Mesodermal cell (in vitro differentiated cells): ENCODE measurements at regions not wholly inside any gene's neighbourhood (a gene's known extent, or its start where the extent isn't known, plus 50 kb on each side); places are given as distances from the start of the nearest gene placed in this dataset.

Experiments
- H3K27ac ChIP-seq: 2 replicates; pipeline ENCODE4 v1.7.0; 2013; ENCODE audit warnings: mild to moderate bottlenecking, low read depth, low read length, moderate library complexity; ENCODE audit not compliant: severe bottlenecking
- H3K36me3 ChIP-seq: 2 replicates; pipeline ENCODE4 v1.7.1; 2013; ENCODE audit warnings: mild to moderate bottlenecking, low read length, moderate library complexity; ENCODE audit not compliant: control insufficient read depth, insufficient read depth
- H3K4me1 ChIP-seq: one replicate; pipeline ENCODE4 v1.7.1; 2013; ENCODE audit warnings: mild to moderate bottlenecking, low read length; ENCODE audit not compliant: insufficient read depth, control insufficient read depth, poor library complexity, severe bottlenecking
- H3K4me3 ChIP-seq: 2 replicates; pipeline ENCODE4 v1.7.0; 2013; ENCODE audit warnings: low read length, control low read depth, mild to moderate bottlenecking; ENCODE audit not compliant: insufficient read depth, poor library complexity, severe bottlenecking; ENCODE audit errors: extremely low read depth
- H3K9me3 ChIP-seq: 2 replicates; pipeline ENCODE4 v1.7.1; 2013; ENCODE audit warnings: mild to moderate bottlenecking, low read length, moderate library complexity; ENCODE audit not compliant: control insufficient read depth
- WGBS, 2 experiments: methylation state at CpG; one replicate each; pipeline ENCODE4 v1.1.5; 2013; ENCODE audit warnings: missing lambda C conversion rate in 2 of 2; ENCODE audit not compliant: insufficient coverage in 2 of 2; 5-methylcytosine and 5-hydroxymethylcytosine counted together

GRCh38 chrX:45309801-45310200 is 109.1 kb upstream of the DIPK2B start:
- Histone ChIP-seq H3K36me3 (no peaks in the 10 kb centered on the region), H3K9me3 (no peaks in the 10 kb centered on the region), H3K4me1 (no peaks in the 10 kb centered on the region), H3K27ac (no peak overlapping the region), H3K4me3 (no peak overlapping the region)
- WGBS, 2 experiments, result no CpG with 5 or more reads among the region's 1 CpG

GRCh38 chrX:45309096-45309495 is 108.4 kb upstream of the DIPK2B start:
- Histone ChIP-seq H3K4me3 (no peak overlapping the region), H3K27ac (no peak overlapping the region), H3K9me3 (no peaks in the 10 kb centered on the region), H3K4me1 (no peaks in the 10 kb centered on the region), H3K36me3 (no peaks in the 10 kb centered on the region)
- no CpG with 5 or more reads among the region's 4 CpGs for WGBS, 2 experiments

DNA sequence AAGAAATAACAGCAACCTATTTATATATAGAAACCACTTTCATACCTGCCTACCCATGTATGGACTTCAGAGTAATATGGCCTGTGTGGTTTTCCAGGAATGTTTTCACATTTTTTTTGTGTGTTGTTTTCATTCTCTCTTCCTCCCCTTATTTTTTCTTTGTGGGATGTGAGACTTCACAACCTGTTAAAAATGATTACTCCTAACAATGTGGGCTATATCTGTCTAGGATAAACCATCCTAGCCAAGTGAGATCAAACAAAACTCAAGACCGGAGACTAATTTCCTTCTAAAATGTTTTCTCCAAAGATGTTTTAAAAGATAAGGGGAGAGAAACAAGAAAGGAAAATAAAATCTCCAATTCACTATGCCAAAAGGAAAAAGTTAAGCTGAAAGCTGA is 106.1 kb upstream of the DIPK2B start:
- H3K4me1 ChIP-seq, result no peaks in the 10 kb centered on the region
- H3K9me3 ChIP-seq, result no peaks in the 10 kb centered on the region
- H3K27ac ChIP-seq, result no peak overlapping the region
- H3K4me3 ChIP-seq, result no peak overlapping the region
- H3K36me3 ChIP-seq, result no peaks in the 10 kb centered on the region
- WGBS, 2 experiments, result no CpG with 5 or more reads among the region's 1 CpG

GRCh38 chrX:45300638-45301037 is 100.0 kb upstream of the DIPK2B start:
- Histone ChIP-seq H3K4me1 (no peaks in the 10 kb centered on the region), H3K4me3 (no peak overlapping the region), H3K36me3 (no peaks in the 10 kb centered on the region), H3K9me3 (no peaks in the 10 kb centered on the region), H3K27ac (no peak overlapping the region)
- 100% methylated on average over 1 of the region's 2 CpGs for WGBS, 2 experiments

GRCh38 chrX:45295259-45295986 is 94.7 kb upstream of the DIPK2B start:
- Histone ChIP-seq H3K4me1 (no peaks in the 10 kb centered on the region), H3K27ac (no peak overlapping the region), H3K36me3 (no peaks in the 10 kb centered on the region), H3K9me3 (no peaks in the 10 kb centered on the region), H3K4me3 (no peak overlapping the region)
- no CpG with 5 or more reads among the region's 3 CpGs for WGBS, 2 experiments

DNA sequence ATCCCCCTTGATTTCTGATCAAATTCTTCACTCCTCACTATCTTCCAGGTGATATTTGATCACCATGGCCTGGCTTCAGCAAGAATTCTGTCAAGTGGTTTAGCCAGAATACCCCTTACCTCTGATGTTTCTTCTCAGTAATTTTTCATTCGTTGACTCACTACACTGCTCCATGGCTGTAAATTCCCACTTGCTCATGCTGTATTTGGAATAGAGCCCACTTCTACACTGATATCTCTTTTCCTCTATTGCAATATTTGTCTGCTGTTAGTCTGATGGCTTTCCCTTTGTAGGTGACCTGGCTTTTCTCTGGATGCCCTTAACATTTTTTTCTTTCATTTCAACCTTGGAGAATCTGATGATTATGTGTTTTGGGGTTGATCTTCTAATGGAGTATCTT is 73.9 kb upstream of the DIPK2B start:
- no CpG with 5 or more reads among the region's 1 CpG for WGBS, 2 experiments
- no peaks in the 10 kb centered on the region for H3K4me1 ChIP-seq
- H3K4me3 ChIP-seq, result no peak overlapping the region
- no peak overlapping the region for H3K27ac ChIP-seq
- no peaks in the 10 kb centered on the region for H3K9me3 ChIP-seq
- no peaks in the 10 kb centered on the region for H3K36me3 ChIP-seq

GRCh38 chrX:45267007-45267406 is 66.3 kb upstream of the DIPK2B start:
- no peak overlapping the region for H3K4me3 ChIP-seq
- no CpG with 5 or more reads among the region's 1 CpG for WGBS, 2 experiments
- no peaks in the 10 kb centered on the region for H3K9me3 ChIP-seq
- peaks cover 4% of the 10 kb centered on the region for H3K4me1 ChIP-seq
- H3K27ac ChIP-seq, result no peak overlapping the region
- no peaks in the 10 kb centered on the region for H3K36me3 ChIP-seq

- WGBS, 2 experiments, result 100% methylated on average over 1 of the region's 1 CpG; no CpG with 5 or more reads in 1 of the 2 experiments
- H3K4me3 ChIP-seq, result no peak overlapping the region
- H3K4me1 ChIP-seq, result peaks cover 4% of the 10 kb centered on the region
- no peaks in the 10 kb centered on the region for H3K36me3 ChIP-seq
- no peak overlapping the region for H3K27ac ChIP-seq
- no peaks in the 10 kb centered on the region for H3K9me3 ChIP-seq
These were observed 65.8 kb upstream of the DIPK2B start for GRCh38 chrX:45266456-45266855.

DNA sequence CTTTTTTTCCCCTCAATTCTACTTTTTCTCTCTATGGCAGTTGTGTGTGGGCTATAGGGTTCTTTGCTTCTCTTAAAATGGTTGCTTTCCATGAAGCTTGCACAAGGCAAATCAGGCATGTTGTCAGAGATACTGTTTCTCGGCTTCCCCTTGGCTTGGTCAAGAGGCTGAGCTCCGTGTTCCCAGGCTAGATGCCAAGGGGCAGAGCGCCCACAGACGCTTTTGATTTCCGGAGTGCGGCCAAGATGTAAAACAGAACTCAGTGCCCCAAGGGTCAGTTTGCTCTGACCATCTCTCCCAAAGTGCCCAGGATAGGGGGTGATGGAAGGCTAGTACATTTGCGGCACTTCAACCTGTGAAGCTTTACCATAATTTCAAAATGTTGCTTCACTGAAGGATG is 64.2 kb upstream of the DIPK2B start:
- H3K4me3 ChIP-seq, result no peak overlapping the region
- 93 to 94% methylated on average over 2 to 3 of the region's 7 CpGs for WGBS, 2 experiments
- H3K36me3 ChIP-seq, result no peaks in the 10 kb centered on the region
- H3K4me1 ChIP-seq, result peaks cover 4% of the 10 kb centered on the region
- no peak overlapping the region for H3K27ac ChIP-seq
- no peaks in the 10 kb centered on the region for H3K9me3 ChIP-seq

GRCh38 chrX:45261471-45261870 is 60.8 kb upstream of the DIPK2B start:
- Histone ChIP-seq H3K4me3 (no peak overlapping the region), H3K4me1 (peaks cover 4% of the 10 kb centered on the region), H3K9me3 (no peaks in the 10 kb centered on the region), H3K36me3 (no peaks in the 10 kb centered on the region), H3K27ac (no peak overlapping the region)
- no CpG with 5 or more reads among the region's 1 CpG for WGBS, 2 experiments

- H3K27ac ChIP-seq, result no peak overlapping the region
- no peaks in the 10 kb centered on the region for H3K4me1 ChIP-seq
- H3K36me3 ChIP-seq, result no peaks in the 10 kb centered on the region
- no peak overlapping the region for H3K4me3 ChIP-seq
- no peaks in the 10 kb centered on the region for H3K9me3 ChIP-seq
- no CpG with 5 or more reads among the region's 1 CpG for WGBS, 2 experiments
These were observed 60.3 kb upstream of the DIPK2B start for GRCh38 chrX:45261005-45261404.
